H1 (cell line): ENCODE measurements at regions not wholly inside any gene's neighbourhood (a gene's known extent, or its start where the extent isn't known, plus 50 kb on each side); places are given as distances from the start of the nearest gene placed in this dataset.
A peak's percentile ranks its signal among the peaks of the same experiment; 100 is the strongest.

Experiments used
- CTCF ChIA-PET: fragments of 300-600 bp; sonication (Branson Sonifier 250); formaldehyde crosslinking; loops from one replicate; lab custom pipeline; 2021; ENCODE audit not compliant: partially characterized antibody; lab: Charles Lee
- POLR2A ChIA-PET: fragments of 300-600 bp; sonication (Branson Sonifier 250); formaldehyde crosslinking; loops from one replicate; lab custom pipeline; 2021; ENCODE audit warnings: inconsistent platforms; ENCODE audit not compliant: partially characterized antibody; lab: Charles Lee
- DNase-seq, 2 experiments: peaks; one replicate each; pipeline versions ENCODE4 v3.0.0 to v3.0.0-alpha.2; 2010 to 2022; ENCODE audit warnings: low spot score in 2 of 2, low read depth in 1 of 2, mixed read lengths in 1 of 2
- FAIRE-seq: peaks from 2 replicates; lab custom pipeline; 2011; peaks lifted over from hg19 to GRCh38; lab: Jason Lieb, UNC
- H2AFZ ChIP-seq: 2 replicates; pipeline ENCODE4 v1.8.1; 2012; ENCODE audit warnings: low read length, inconsistent platforms
- H2AK5ac ChIP-seq: 2 replicates; pipeline ENCODE4 v1.6.1; 2013; ENCODE audit warnings: low read depth, low read length
- H2BK120ac ChIP-seq: replicated peaks from 2 replicates; pipeline ENCODE3; 2013; ENCODE audit warnings: low read depth, low read length, inconsistent platforms
- H2BK12ac ChIP-seq: 2 replicates; pipeline ENCODE4 v1.6.1; 2013; ENCODE audit warnings: low read depth, low read length
- H2BK15ac ChIP-seq: 2 replicates; pipeline ENCODE4 v1.6.1; 2013; ENCODE audit warnings: low read length
- H2BK20ac ChIP-seq: 2 replicates; pipeline ENCODE4 v1.6.1; 2013; ENCODE audit warnings: low read length
- H2BK5ac ChIP-seq: 2 replicates; pipeline ENCODE4 v1.6.1; 2013; ENCODE audit warnings: low read depth, low read length
- H3K14ac ChIP-seq: 2 replicates; pipeline ENCODE4 v1.6.1; 2013; ENCODE audit warnings: inconsistent platforms; ENCODE audit not compliant: insufficient read length
- H3K18ac ChIP-seq: 2 replicates; pipeline ENCODE4 v1.6.1; 2013; ENCODE audit warnings: low read length; ENCODE audit errors: extremely low read depth
- H3K23ac ChIP-seq: 2 replicates; pipeline ENCODE4 v1.6.1; 2013; ENCODE audit warnings: inconsistent platforms; ENCODE audit not compliant: insufficient read length
- H3K23me2 ChIP-seq: 2 replicates; pipeline ENCODE4 v1.6.1; 2013; ENCODE audit warnings: low read depth, low read length
- H3K27ac ChIP-seq: 2 replicates; pipeline ENCODE4 v1.6.1; 2011; ENCODE audit warnings: low read depth, low read length, inconsistent platforms
- H3K27me3 ChIP-seq, 4 experiments: replicated peaks in 1 of 4; 1 replicate in 1 of 4; 2 replicates in 3 of 4; pipeline versions ENCODE4 v1.6.1 to v1.8.1; 2011 to 2013; ENCODE audit warnings: low read length in 3 of 4, mild to moderate bottlenecking in 3 of 4, inconsistent platforms in 2 of 4, mixed read lengths in 2 of 4, moderate library complexity in 1 of 4; ENCODE audit not compliant: control insufficient read depth in 3 of 4, insufficient read depth in 3 of 4; ENCODE audit errors: extremely low read depth in 1 of 4
- H3K36me3 ChIP-seq, 4 experiments: 2 replicates each; pipeline versions ENCODE4 v1.6.1 to v1.8.1; 2011 to 2013; ENCODE audit warnings: mild to moderate bottlenecking in 4 of 4, low read length in 3 of 4, moderate library complexity in 2 of 4, control low read depth in 1 of 4, inconsistent platforms in 1 of 4; ENCODE audit not compliant: insufficient read depth in 4 of 4, control insufficient read depth in 2 of 4
- H3K4ac ChIP-seq: replicated peaks from 2 replicates; pipeline ENCODE3; 2013; ENCODE audit warnings: low read length, low read depth, mixed read lengths, inconsistent platforms; ENCODE audit not compliant: insufficient read length
- H3K4me1 ChIP-seq, 4 experiments: replicated peaks in 1 of 4; 1 replicate in 1 of 4; 2 replicates in 3 of 4; pipeline versions ENCODE4 v1.6.1 to v1.8.1; 2011 to 2013; ENCODE audit warnings: low read length in 3 of 4, inconsistent platforms in 2 of 4, mixed read lengths in 1 of 4; ENCODE audit not compliant: insufficient read depth in 4 of 4, control insufficient read depth in 3 of 4
- H3K4me2 ChIP-seq, 2 experiments: 2 replicates each; pipeline versions ENCODE4 v1.6.1 to v1.8.1; 2011 to 2013; ENCODE audit warnings: low read depth in 2 of 2, low read length in 2 of 2, control low read depth in 1 of 2, inconsistent platforms in 1 of 2, mild to moderate bottlenecking in 1 of 2; ENCODE audit not compliant: insufficient read depth in 1 of 2
- H3K4me3 ChIP-seq, 4 experiments: fragments of 200-600, 300-600 bp in 1 of 4; sonication (generic), shearing (Covaris generic), sonication (Bioruptor Twin) in 1 of 4; 2 replicates each; pipeline versions ENCODE4 v1.5.1 to v1.8.1; 2011 to 2016; ENCODE audit warnings: low read length in 4 of 4, low read depth in 3 of 4, control low read depth in 2 of 4, inconsistent platforms in 2 of 4, mild to moderate bottlenecking in 2 of 4, mixed read lengths in 1 of 4, moderate library complexity in 1 of 4; ENCODE audit not compliant: insufficient read depth in 2 of 4; ENCODE audit errors: extremely low read depth in 1 of 4
- H3K56ac ChIP-seq: replicated peaks from 2 replicates; pipeline ENCODE3; 2013; ENCODE audit warnings: low read depth, mild to moderate bottlenecking, mixed read lengths, low read length, inconsistent platforms; ENCODE audit not compliant: insufficient read length
- H3K79me1 ChIP-seq: 2 replicates; pipeline ENCODE4 v1.6.1; 2013; ENCODE audit warnings: low read depth, low read length, control low read depth
- H3K79me2 ChIP-seq, 2 experiments: 2 replicates each; pipeline versions ENCODE4 v1.6.1 to v1.8.1; 2012 to 2013; ENCODE audit warnings: low read length in 2 of 2, mild to moderate bottlenecking in 2 of 2, inconsistent platforms in 1 of 2; ENCODE audit not compliant: insufficient read depth in 2 of 2, control insufficient read depth in 1 of 2
- H3K9ac ChIP-seq, 4 experiments: replicated peaks in 1 of 4; 1 replicate in 1 of 4; 2 replicates in 3 of 4; pipeline versions ENCODE4 v1.6.1 to v1.8.1; 2011 to 2013; ENCODE audit warnings: low read depth in 3 of 4, low read length in 3 of 4, control low read depth in 2 of 4, mild to moderate bottlenecking in 2 of 4, moderate library complexity in 2 of 4, inconsistent platforms in 1 of 4; ENCODE audit errors: extremely low read depth in 1 of 4
- H3K9me3 ChIP-seq, 2 experiments: 2 replicates each; pipeline versions ENCODE4 v1.6.1 to v1.8.1; 2012 to 2013; ENCODE audit warnings: mild to moderate bottlenecking in 2 of 2, moderate library complexity in 2 of 2, control low read depth in 1 of 2, inconsistent platforms in 1 of 2, low read depth in 1 of 2, low read length in 1 of 2, mixed read lengths in 1 of 2; ENCODE audit not compliant: insufficient read depth in 2 of 2
- H4K20me1 ChIP-seq, 2 experiments: replicated peaks in 1 of 2; 2 replicates each; pipeline versions ENCODE3 to v1.8.1; 2011 to 2013; ENCODE audit warnings: inconsistent platforms in 2 of 2, low read length in 2 of 2, mild to moderate bottlenecking in 1 of 2; ENCODE audit not compliant: insufficient read depth in 2 of 2, control insufficient read depth in 1 of 2
- H4K5ac ChIP-seq: 2 replicates; pipeline ENCODE4 v1.6.1; 2013; ENCODE audit warnings: low read length, low read depth, mixed read lengths, inconsistent platforms; ENCODE audit not compliant: insufficient read length
- H4K8ac ChIP-seq: 2 replicates; pipeline ENCODE4 v1.8.0; 2013; ENCODE audit warnings: mild to moderate bottlenecking, moderate library complexity, low read length, inconsistent platforms; ENCODE audit not compliant: insufficient read depth; ENCODE audit errors: extremely low read depth
- H4K91ac ChIP-seq: replicated peaks from 2 replicates; pipeline ENCODE3; 2013; ENCODE audit warnings: low read length, mixed read lengths, inconsistent platforms; ENCODE audit not compliant: insufficient read length
- HDAC2 ChIP-seq, 2 experiments: fragments of 300-600 bp in 1 of 2; sonication (generic) in 1 of 2; IDR thresholded peaks; 2 replicates each; pipeline ENCODE4 v1.6.1; 2011 to 2012; ENCODE audit warnings: low read depth in 2 of 2, low read length in 2 of 2, mild to moderate bottlenecking in 2 of 2, moderate library complexity in 2 of 2, borderline replicate concordance in 1 of 2, inconsistent platforms in 1 of 2
- NANOG ChIP-seq: IDR thresholded peaks from 2 replicates; pipeline ENCODE4 v1.6.1; 2011; ENCODE audit warnings: low read length, low read depth, mild to moderate bottlenecking, inconsistent platforms; ENCODE audit not compliant: insufficient read depth, poor library complexity, severe bottlenecking
- SIN3A ChIP-seq, 2 experiments: IDR thresholded peaks in 1 of 2; conservative IDR thresholded peaks in 1 of 2; 2 replicates each; pipeline ENCODE4 v1.6.1; 2011 to 2012; ENCODE audit warnings: low read length in 2 of 2, improper control_type of control experiment in 1 of 2, low read depth in 1 of 2, mild to moderate bottlenecking in 1 of 2
- USF2 ChIP-seq: IDR thresholded peaks from 2 replicates; pipeline ENCODE4 v1.6.1; 2011; ENCODE audit warnings: low read length, improper control_type of control experiment
- ZNF274 ChIP-seq: IDR thresholded peaks from 2 replicates; pipeline ENCODE4 v1.7.0; 2012; ENCODE audit warnings: low read length, borderline replicate concordance; ENCODE audit errors: extremely low read depth
- WGBS, 2 experiments: shearing (Covaris generic) in 1 of 2; methylation state at CpG; one replicate each; pipeline versions ENCODE4 v1.1.6 to v1.1.7; 2013 to 2015; ENCODE audit warnings: low lambda C conversion rate in 2 of 2, mixed read lengths in 2 of 2, inconsistent platforms in 1 of 2, low coverage in 1 of 2, missing lambda C conversion rate in 1 of 2; ENCODE audit not compliant: insufficient replicate concordance in 2 of 2, insufficient coverage in 1 of 2, insufficient read length in 1 of 2; ENCODE audit errors: extremely low coverage in 1 of 2, missing lambda C conversion rate in 1 of 2; 5-methylcytosine and 5-hydroxymethylcytosine counted together

GRCh38 chr10:31099664-31100063 lies 68.0 kb upstream of the ZNF438 start:
- FAIRE-seq (no peak), DNase-seq (peak; percentile 9 to 31)
- Histone ChIP-seq H4K20me1 (no peaks in the 10 kb centered on the region), H2BK120ac (no peak overlapping the region), H3K4me2 (no peak overlapping the region), H4K5ac (no peak overlapping the region), H3K9ac (no peak overlapping the region), H3K27ac (no peak overlapping the region), H2AFZ (no peak overlapping the region), H3K4me3 (no peak overlapping the region), H3K4me1 (peaks cover 0 to 3% (median 0%) of the 10 kb centered on the region in 4 experiments; a peak in 2 of 7 replicates), H2BK12ac (no peak overlapping the region), H3K18ac (no peak overlapping the region), H2BK15ac (no peak overlapping the region), H2BK5ac (no peak overlapping the region), H2AK5ac (no peak overlapping the region), H3K79me1 (no peaks in the 10 kb centered on the region), H3K23ac (no peak overlapping the region), H3K23me2 (no peaks in the 10 kb centered on the region), H3K27me3 (no peaks in the 10 kb centered on the region), H4K91ac (no peak overlapping the region)
- 85% methylated on average over 10 of the region's 10 CpGs; no CpG with 5 or more reads in 1 of the 2 experiments for WGBS, 2 experiments
- no peak for TF ChIP-seq SIN3A (conservative IDR thresholded peaks at IDR 0.05 in 1 of 2, IDR thresholded peaks at IDR 0.05 in 1 of 2; ENCODE audit: low read depth in 1 of 2, low read length in 2 of 2)
- no peak for TF ChIP-seq ZNF274
- TF ChIP-seq USF2: no peak
- TF ChIP-seq HDAC2 (IDR thresholded peaks at IDR 0.05; ENCODE audit: borderline replicate concordance in 1 of 2, low read depth in 2 of 2, low read length in 2 of 2): no peak
- no peak for TF ChIP-seq NANOG
- TF ChIP-seq, all 59 proteins: peak for 0
- no peak overlapping the region for H3K4ac ChIP-seq
- no peak overlapping the region for H4K8ac ChIP-seq
- H3K56ac ChIP-seq: no peak overlapping the region
- no peaks in the 10 kb centered on the region for H3K36me3 ChIP-seq
- ChIA-PET CTCF (interaction anchor here (0.6 to 1.2 kb wide), 3 partner anchors 8 to 30 kb away, joined by 3 to 4 read pairs (median 3); no protein-coding TSS in a partner anchor), POLR2A (no interaction called here)
- H2BK20ac ChIP-seq: no peak overlapping the region
- no peaks in the 10 kb centered on the region for H3K9me3 ChIP-seq
- no peak overlapping the region for H3K14ac ChIP-seq
- H3K79me2 ChIP-seq: no peaks in the 10 kb centered on the region
